ENCODE measurements at regions not wholly inside any gene's neighbourhood (a gene's known extent, or its start where the extent isn't known, plus 50 kb on each side); places are given as distances from the start of the nearest gene placed in this dataset.

GRCh38 chr5:13316176-13316575 is 628.3 kb downstream of the DNAH5 start:
- TF ChIP-seq CTCF (IDR thresholded peaks at IDR 0.05) (no peak), POLR2A (IDR thresholded peaks at IDR 0.05) (no peak)

Data from Peyer's patch (tissue), 4 donors.